ACHN (cell line): ENCODE measurements at regions not wholly inside any gene's neighbourhood (a gene's known extent, or its start where the extent isn't known, plus 50 kb on each side); places are given as distances from the start of the nearest gene placed in this dataset.
A peak's percentile ranks its signal among the peaks of the same experiment; 100 is the strongest.

Experiments used
- DNase-seq: peaks from one replicate; pipeline ENCODE4 v3.0.0-alpha.2; 2015
- in situ Hi-C: cut with HindIII; loops from 2 replicates; pipeline ENCODE4 v1.10.0; 2017; ENCODE audit warnings: low sequenced_read_pairs, low pct_ligation_motif_present, low pct_unique_long_range_greater_than_20kb

DNA sequence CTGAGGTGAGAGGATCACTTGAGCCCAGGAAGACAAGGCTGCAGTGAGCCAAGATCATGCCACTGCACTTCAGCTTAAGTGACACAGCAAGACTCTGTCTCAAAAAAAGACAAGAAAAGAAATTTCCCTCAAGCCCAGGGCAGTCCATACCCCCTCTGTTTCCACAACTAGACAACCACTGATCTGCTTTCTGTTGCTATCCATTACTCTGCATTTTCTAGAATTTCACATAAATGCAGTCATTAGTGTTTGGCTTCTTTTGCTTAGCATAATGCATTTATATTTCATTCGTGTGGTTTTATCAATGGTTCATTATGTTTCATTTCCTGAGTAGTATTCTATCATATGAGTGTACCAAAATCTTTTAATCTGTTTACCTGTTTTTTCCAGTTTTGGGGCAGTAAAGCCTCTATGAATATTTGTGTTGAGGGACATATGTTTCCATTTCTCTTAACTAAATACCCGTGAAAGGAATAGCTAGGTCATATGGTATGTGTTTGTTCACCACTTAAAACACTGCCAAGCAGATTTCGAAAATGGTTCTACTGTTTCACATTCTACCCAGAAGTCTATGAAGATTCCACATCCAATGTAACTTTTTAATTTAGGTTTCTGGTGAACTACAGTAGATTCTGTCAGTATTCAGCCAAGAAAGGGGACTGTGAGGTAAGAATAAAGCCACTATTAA is 271.8 kb downstream of the ZNF608 start:
- no peak for DNase-seq
- in situ Hi-C loops: no loop called here

DNA sequence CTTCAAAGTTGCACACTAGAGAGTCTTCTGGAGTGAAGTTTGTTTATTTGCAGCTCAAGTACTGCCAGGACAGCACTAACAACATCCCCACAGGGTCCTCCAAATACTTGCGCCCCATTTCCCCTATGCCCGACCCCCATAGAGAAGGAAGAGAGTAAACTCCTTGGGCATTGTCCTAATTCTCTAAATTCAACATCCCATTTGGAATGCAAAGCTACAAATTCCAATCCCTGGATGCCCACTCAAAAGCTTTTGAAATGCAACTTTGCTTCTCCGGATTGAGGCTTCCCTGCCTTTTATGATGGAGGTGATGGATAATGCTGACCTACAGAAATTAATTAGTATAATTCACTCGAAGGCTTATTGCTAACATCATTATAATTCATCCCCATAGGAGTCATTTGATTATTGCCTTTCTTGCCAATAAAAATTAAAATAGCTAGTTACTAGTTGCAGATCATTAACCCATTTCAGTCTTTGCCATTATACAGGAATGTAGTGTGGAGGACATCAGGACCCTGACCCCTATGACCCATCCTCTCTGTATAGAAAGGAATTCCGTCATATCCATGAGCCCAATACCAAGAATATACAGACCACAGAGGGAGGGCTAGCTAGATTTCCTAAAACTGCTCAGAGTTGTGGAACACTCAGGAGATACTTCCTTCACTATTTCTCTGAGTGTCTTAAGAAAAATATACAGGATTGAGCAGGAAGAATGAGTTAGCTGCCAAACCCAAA is 277.6 kb downstream of the ZNF608 start:
- in situ Hi-C loops: no loop called here
- no peak for DNase-seq

- in situ Hi-C loops: no loop called here
- no peak for DNase-seq
Measured at GRCh38 chr5:124467745-124468144, 278.7 kb downstream of the ZNF608 start.

GRCh38 chr5:124466011-124466410 is 280.4 kb downstream of the ZNF608 start:
- no peak for DNase-seq
- in situ Hi-C loops: no loop called here

GRCh38 chr5:124463851-124464250 is 282.6 kb downstream of the ZNF608 start:
- no peak for DNase-seq
- in situ Hi-C loops: no loop called here

DNA sequence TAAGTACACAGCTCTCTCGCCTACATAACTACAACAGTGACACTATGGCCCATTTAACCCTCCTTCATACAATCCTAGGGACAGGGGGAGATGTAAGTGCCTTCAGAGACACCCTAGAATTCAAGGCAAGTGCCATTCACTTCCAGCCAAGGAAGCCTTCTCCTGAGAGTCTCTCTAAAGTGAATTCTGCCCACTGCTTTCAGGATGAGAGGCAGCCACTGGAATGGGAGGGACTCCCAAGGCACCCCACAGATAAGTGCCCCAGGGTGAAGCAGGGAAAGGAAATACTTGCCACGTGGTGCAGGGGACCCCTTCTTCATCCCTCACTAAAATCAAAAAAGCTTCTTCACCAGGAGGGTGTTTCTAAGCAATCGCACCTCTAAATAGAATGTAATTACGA is 283.7 kb downstream of the ZNF608 start:
- no peak for DNase-seq
- in situ Hi-C loops: no loop called here

DNA sequence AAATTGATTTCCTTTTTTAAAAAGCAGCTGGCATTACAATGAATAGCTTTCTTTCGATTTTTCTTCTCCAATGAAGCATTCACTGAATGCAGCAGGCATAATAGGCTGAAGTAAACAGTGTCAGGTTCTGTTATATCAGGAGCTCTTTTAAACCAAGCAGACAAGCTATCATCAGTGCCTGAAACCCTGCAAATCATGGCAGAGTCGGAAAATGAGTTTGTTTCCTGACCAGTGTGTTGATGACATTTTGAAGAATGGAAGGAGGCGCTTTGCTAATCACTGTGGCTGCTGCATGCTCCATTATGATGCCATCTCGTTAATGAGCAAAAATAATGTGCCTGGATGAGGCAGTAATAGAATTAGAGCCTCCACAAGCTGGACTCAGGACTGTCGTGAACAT is 284.5 kb downstream of the ZNF608 start:
- no peak for DNase-seq
- in situ Hi-C loops: no loop called here

- DNase-seq: no peak
- in situ Hi-C loops: no loop called here
Measured at GRCh38 chr5:124461157-124461556, 285.3 kb downstream of the ZNF608 start.

DNA sequence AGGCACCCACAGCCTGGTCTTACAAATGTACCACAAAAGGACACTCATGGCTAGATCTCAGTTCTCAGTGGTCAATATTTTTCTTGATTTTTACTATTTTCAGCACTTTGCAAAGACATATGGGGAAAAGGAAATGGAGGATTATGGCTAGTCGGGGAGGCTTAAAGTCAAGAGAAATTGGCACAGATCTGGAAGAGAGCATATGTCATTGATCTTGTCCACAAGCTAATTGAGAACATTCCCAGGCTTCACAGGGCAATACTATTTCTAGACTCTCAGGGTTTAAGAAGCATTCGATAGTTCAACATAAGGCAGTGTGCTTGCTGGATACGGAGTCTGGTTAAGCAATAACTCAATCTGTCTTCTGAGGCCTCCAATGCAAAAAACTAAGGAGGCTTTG is 285.8 kb downstream of the ZNF608 start:
- no peak for DNase-seq
- in situ Hi-C loops: no loop called here

DNA sequence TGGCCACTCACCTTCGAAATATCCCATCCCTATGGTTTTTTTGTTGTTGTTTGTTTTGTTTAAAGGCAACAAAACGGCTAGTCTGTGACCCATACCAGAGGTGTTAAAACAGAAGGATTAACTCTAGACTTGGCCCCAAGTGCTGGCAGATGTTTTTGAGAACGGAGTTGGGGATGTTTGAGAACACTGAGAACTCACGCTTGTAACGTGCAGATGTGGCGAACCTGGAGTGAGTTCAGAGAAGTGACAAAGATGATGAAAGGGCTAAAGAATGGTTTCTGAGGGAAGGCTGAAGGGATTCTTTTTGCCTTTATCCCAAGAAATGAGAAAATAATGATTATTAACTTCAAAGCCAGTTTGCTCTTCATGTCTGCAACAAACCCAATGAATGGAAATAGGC is 286.5 kb downstream of the ZNF608 start:
- in situ Hi-C loops: no loop called here
- DNase-seq: no peak

GRCh38 chr5:124457901-124458300 is 288.5 kb downstream of the ZNF608 start:
- in situ Hi-C loops: no loop called here
- no peak for DNase-seq

DNA sequence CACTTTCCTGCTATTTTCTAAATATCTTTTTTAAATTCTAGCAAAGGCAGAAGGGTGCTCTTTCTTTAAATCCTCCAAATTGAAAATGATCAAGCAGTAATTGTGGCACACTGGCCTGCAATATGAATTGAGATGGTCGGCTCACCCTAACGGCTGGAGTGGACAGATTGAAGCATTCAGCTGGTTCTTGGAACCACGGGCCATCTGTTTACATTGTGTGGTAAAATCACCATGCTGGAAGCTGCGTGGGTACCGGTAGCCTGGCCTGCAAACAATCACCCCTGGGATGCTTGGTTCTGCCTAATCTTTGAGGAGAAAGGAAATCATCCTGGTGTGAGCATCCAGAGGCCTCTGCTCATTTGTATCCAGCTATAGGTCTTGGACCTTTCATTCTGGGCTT is 289.3 kb downstream of the ZNF608 start:
- DNase-seq: no peak
- in situ Hi-C loops: no loop called here

GRCh38 chr5:124456249-124456648 is 290.2 kb downstream of the ZNF608 start:
- in situ Hi-C loops: no loop called here
- DNase-seq: no peak

GRCh38 chr5:124454081-124454480 is 292.4 kb downstream of the ZNF608 start:
- in situ Hi-C loops: no loop called here
- DNase-seq: no peak

DNA sequence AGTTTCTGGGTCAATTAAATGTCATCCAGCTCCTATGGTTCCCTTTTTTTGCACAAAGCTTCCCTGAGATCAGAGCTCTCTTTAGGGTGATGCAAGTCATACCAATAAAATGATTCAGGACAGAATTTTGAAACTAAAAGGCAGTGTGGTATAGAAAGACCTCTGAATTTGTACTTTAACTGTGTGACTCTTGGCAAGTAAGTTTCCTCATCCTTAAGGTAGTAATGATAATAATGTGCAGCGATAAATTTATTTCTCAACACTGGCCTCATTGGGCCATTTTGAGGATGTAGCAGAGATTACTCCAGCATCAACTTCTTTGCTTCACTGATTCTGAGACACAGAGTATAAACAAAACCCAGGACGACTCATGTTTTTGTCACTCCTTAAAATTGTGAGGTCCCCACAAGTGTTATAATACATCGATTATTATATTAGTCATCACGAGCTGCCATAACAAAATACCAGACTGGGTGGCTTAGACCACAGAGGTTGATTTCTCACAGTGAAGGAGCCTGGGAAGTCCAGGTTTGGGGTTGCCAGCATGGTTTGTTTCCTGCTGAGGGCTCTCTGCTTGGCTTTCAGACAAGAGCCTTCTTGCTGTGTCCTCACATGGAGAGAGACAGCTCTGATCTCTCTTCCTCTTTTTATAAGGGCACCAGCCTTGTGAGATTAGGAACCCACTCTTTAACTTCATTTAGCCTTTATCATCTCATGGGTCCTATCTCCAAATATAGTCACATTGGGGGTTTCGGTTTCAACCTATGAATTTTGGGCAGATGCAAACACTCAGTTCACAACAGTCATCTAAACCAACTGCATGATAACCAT is 293.0 kb downstream of the ZNF608 start:
- in situ Hi-C loops: no loop called here
- peak; percentile 24 for DNase-seq

GRCh38 chr5:124452412-124452811 is 294.0 kb downstream of the ZNF608 start:
- no peak for DNase-seq
- in situ Hi-C loops: no loop called here

DNA sequence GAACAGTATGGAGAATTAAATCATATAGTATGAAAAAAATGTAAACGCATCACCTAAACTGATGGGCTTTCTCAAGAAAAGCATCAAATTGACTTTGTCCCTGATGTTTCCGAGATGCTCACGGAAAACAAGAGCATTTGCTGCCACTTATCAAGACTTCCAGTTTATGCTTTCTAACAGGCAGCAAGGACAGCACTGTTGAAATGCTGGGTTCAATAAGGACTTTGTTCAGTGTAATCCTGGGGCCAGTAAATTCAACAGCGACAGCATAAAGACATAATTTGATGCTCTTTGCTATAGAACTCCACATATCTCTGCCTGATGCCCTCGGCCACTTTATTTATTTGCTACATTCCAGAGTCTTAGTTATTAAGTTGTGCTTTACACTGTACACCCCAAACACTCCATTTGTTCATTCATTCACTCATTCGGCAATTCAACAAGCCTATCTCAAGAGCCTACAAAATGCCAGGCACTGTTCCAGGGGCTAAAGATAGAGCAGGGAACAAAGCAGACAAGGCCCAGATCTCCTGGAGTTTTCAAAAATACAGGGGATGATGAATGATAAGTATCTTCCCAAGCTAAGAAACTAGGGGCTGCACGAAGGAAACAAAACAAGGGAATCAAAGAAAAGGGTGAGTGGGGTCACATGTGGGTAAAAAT is 294.6 kb downstream of the ZNF608 start:
- no peak for DNase-seq
- in situ Hi-C loops: no loop called here

- no peak for DNase-seq
- in situ Hi-C loops: no loop called here
Measured at GRCh38 chr5:124446120-124446519, 300.3 kb downstream of the ZNF608 start.

- in situ Hi-C loops: no loop called here
- no peak for DNase-seq
Measured at GRCh38 chr5:124445070-124445619, 301.3 kb downstream of the ZNF608 start.
